Adrenal gland (tissue), 5 donors: ENCODE measurements at regions not wholly inside any gene's neighbourhood (a gene's known extent, or its start where the extent isn't known, plus 50 kb on each side); places are given as distances from the start of the nearest gene placed in this dataset.

Experiments used
- POLR2A ChIP-seq, 2 donors: fragments of 450-650 bp; IDR thresholded peaks; one replicate each; pipeline ENCODE4 v1.6.1; 2017; ENCODE audit warnings: antibody characterized with exemption in 2 of 2, mild to moderate bottlenecking in 2 of 2, moderate library complexity in 1 of 2
- TF ChIP-seq, protein P1 (sequence below), 6 experiments: fragments of 450-650 bp in 4 of 6; fragments of 200-600 bp in 2 of 6; sonication (generic) in 1 of 6; IDR thresholded peaks; 1 replicate in 5 of 6; 2 replicates in 1 of 6; pipeline versions ENCODE4 v1.5.1 to v1.8.0; 2016 to 2021; ENCODE audit warnings: antibody characterized with exemption in 6 of 6, mild to moderate bottlenecking in 2 of 6, moderate library complexity in 1 of 6
- donor health status: DM: no; HTN: no; CAD: no.

DNA sequence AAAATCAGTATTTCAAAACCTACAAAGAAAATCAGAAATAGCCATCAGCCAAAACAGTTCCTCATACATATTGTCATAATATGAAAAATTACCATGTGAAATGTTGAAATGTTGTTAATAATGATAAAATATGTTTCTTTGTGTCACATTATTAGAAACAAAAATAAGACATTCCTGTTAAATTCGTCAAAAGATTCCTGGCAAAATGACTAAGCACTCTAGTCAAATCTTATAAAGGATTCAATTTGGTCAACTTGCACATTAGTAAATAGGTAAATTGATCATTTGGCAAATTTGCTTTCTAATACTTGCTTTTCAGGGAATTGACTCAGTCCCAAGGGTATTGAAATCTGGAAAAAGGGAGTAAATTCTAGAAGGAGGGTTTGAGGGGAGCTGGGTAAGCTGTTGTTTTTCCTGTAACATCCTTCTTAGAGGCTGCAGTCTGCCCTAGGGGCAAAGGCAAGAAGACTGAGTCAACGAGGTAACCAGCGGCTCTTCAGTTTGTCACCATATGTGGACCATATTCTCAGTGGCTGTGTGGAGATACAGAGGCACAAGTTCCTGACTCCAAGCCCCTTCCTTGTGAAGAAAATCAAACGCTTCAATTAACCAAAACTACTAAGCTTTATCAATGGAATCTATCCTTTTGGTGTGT is 482.3 kb downstream of the TNS1 start:
- TF ChIP-seq, protein P1, sequence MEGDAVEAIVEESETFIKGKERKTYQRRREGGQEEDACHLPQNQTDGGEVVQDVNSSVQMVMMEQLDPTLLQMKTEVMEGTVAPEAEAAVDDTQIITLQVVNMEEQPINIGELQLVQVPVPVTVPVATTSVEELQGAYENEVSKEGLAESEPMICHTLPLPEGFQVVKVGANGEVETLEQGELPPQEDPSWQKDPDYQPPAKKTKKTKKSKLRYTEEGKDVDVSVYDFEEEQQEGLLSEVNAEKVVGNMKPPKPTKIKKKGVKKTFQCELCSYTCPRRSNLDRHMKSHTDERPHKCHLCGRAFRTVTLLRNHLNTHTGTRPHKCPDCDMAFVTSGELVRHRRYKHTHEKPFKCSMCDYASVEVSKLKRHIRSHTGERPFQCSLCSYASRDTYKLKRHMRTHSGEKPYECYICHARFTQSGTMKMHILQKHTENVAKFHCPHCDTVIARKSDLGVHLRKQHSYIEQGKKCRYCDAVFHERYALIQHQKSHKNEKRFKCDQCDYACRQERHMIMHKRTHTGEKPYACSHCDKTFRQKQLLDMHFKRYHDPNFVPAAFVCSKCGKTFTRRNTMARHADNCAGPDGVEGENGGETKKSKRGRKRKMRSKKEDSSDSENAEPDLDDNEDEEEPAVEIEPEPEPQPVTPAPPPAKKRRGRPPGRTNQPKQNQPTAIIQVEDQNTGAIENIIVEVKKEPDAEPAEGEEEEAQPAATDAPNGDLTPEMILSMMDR (IDR thresholded peaks at IDR 0.05): no peak
- TF ChIP-seq POLR2A (IDR thresholded peaks at IDR 0.05): no peak
